ENCODE measurements at regions not wholly inside any gene's neighbourhood (a gene's known extent, or its start where the extent isn't known, plus 50 kb on each side); places are given as distances from the start of the nearest gene placed in this dataset.

GRCh38 chr4:56123051-56123450 is 174.3 kb downstream of the CEP135 start:
- Histone ChIP-seq H3K4me1 (no peaks in the 10 kb centered on the region), H3K27me3 (no peaks in the 10 kb centered on the region), H3K4me3 (no peak overlapping the region), H3K27ac (no peak overlapping the region), H3K36me3 (no peaks in the 10 kb centered on the region), H3K9me3 (no peaks in the 10 kb centered on the region)
- intact Hi-C loops (cut with DNase I; ENCODE audit: low total_unique reads) = no loop called here
- TF ChIP-seq CTCF (IDR thresholded peaks at IDR 0.05) = no peak
- DNase-seq (ENCODE audit: low spot score in 2 of 2) = no peak

GRCh38 chr4:56118845-56119244 is 170.1 kb downstream of the CEP135 start:
- no peak for TF ChIP-seq POLR2A (IDR thresholded peaks at IDR 0.05)
- TF ChIP-seq POLR2AphosphoS5 (IDR thresholded peaks at IDR 0.05) = no peak
- no peak for TF ChIP-seq CTCF (IDR thresholded peaks at IDR 0.05)
- Histone ChIP-seq H3K4me3 (no peak overlapping the region), H3K27ac (no peak overlapping the region), H3K36me3 (no peaks in the 10 kb centered on the region), H3K9me3 (no peaks in the 10 kb centered on the region), H3K4me1 (no peaks in the 10 kb centered on the region), H3K27me3 (no peaks in the 10 kb centered on the region)
- intact Hi-C loops (cut with DNase I; ENCODE audit: low total_unique reads) = no loop called here
- no peak for DNase-seq (ENCODE audit: low spot score in 2 of 2)

GRCh38 chr4:56118055-56118454 is 169.3 kb downstream of the CEP135 start:
- Histone ChIP-seq H3K36me3 (no peaks in the 10 kb centered on the region), H3K4me1 (no peaks in the 10 kb centered on the region), H3K27me3 (no peaks in the 10 kb centered on the region), H3K9me3 (no peaks in the 10 kb centered on the region), H3K4me3 (no peak overlapping the region), H3K27ac (no peak overlapping the region)
- TF ChIP-seq CTCF (IDR thresholded peaks at IDR 0.05) = no peak
- no peak for TF ChIP-seq POLR2AphosphoS5 (IDR thresholded peaks at IDR 0.05)
- TF ChIP-seq POLR2A (IDR thresholded peaks at IDR 0.05) = no peak
- intact Hi-C loops (cut with DNase I; ENCODE audit: low total_unique reads) = no loop called here
- DNase-seq (ENCODE audit: low spot score in 2 of 2) = no peak

GRCh38 chr4:56115898-56116297 is 167.2 kb downstream of the CEP135 start:
- H3K36me3 ChIP-seq = no peaks in the 10 kb centered on the region
- H3K4me3 ChIP-seq = no peak overlapping the region
- no peak for TF ChIP-seq CTCF (IDR thresholded peaks at IDR 0.05)
- TF ChIP-seq POLR2A (IDR thresholded peaks at IDR 0.05) = no peak
- no peaks in the 10 kb centered on the region for H3K9me3 ChIP-seq
- no peaks in the 10 kb centered on the region for H3K4me1 ChIP-seq
- DNase-seq (ENCODE audit: low spot score in 2 of 2) = no peak
- intact Hi-C loops (cut with DNase I; ENCODE audit: low total_unique reads) = no loop called here
- H3K27ac ChIP-seq = no peak overlapping the region
- H3K27me3 ChIP-seq = no peaks in the 10 kb centered on the region

- intact Hi-C loops (cut with DNase I; ENCODE audit: low total_unique reads) = no loop called here
- H3K9me3 ChIP-seq = no peaks in the 10 kb centered on the region
- no peak for DNase-seq (ENCODE audit: low spot score in 2 of 2)
- no peak for TF ChIP-seq POLR2AphosphoS5 (IDR thresholded peaks at IDR 0.05)
- no peak for TF ChIP-seq POLR2A (IDR thresholded peaks at IDR 0.05)
- TF ChIP-seq CTCF (IDR thresholded peaks at IDR 0.05) = no peak
- H3K36me3 ChIP-seq = no peaks in the 10 kb centered on the region
- no peaks in the 10 kb centered on the region for H3K27me3 ChIP-seq
- H3K4me1 ChIP-seq = no peaks in the 10 kb centered on the region
- no peak overlapping the region for H3K27ac ChIP-seq
- H3K4me3 ChIP-seq = no peak overlapping the region
Observed at GRCh38 chr4:56112377-56112776, 163.6 kb downstream of the CEP135 start.
